GM18511 (cell line): ENCODE measurements at regions not wholly inside any gene's neighbourhood (a gene's known extent, or its start where the extent isn't known, plus 50 kb on each side); places are given as distances from the start of the nearest gene placed in this dataset.
"Not testable (repeated sequence)": the region's sequence is repeated elsewhere in the genome, so short reads cannot be mapped to it uniquely, and the experiment has no call there.

Source experiments
- ATAC-seq: cut with Tn5 transposase; IDR thresholded peaks from one replicate; pipeline ENCODE4 v1.9.1; 2021; ENCODE audit warnings: mild to moderate bottlenecking, moderate library complexity; ENCODE audit not compliant: unreplicated experiment

- no peak for ATAC-seq
Observed at GRCh38 chr20:57983082-57983481, 245.4 kb downstream of the ANKRD60 start.

GRCh38 chr20:57980506-57980905 lies 247.9 kb downstream of the ANKRD60 start:
- ATAC-seq: no peak

- ATAC-seq: no peak
Observed at GRCh38 chr20:57977569-57977968, 250.9 kb downstream of the ANKRD60 start.

GRCh38 chr20:57977141-57977540 lies 251.3 kb downstream of the ANKRD60 start:
- no peak for ATAC-seq

GRCh38 chr20:57974863-57975262 lies 253.6 kb downstream of the ANKRD60 start:
- no peak for ATAC-seq

- no peak for ATAC-seq
Observed at GRCh38 chr20:57973886-57974285, 254.6 kb downstream of the ANKRD60 start.

- not testable (repeated sequence) for ATAC-seq
Observed at GRCh38 chr20:57971583-57971982, 256.9 kb downstream of the ANKRD60 start.

- no peak for ATAC-seq
Observed at GRCh38 chr20:57970856-57971255, 257.6 kb downstream of the ANKRD60 start.

DNA sequence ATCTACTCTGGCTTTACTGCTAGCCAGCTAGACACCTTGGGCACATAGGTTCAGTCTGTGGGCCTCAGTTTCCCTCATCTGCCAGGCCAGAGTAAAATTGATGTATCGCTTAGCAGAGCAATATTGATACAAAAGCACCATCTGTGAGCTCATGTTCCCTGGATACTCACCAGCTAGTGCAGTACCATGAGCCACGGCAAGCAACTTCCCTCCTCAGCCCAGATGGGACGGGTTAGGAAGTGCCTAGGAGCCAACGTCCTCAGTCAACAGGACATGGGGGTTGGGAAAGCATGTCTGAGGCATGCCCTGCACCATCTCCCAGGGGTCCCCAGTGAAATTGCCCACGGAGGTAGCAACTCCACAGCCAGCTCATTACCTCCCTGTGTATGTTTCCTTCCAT lies 258.3 kb downstream of the ANKRD60 start:
- no peak for ATAC-seq

- no peak for ATAC-seq
Observed at GRCh38 chr20:57968120-57968519, 258.3 kb upstream of the PMEPA1 start.

DNA sequence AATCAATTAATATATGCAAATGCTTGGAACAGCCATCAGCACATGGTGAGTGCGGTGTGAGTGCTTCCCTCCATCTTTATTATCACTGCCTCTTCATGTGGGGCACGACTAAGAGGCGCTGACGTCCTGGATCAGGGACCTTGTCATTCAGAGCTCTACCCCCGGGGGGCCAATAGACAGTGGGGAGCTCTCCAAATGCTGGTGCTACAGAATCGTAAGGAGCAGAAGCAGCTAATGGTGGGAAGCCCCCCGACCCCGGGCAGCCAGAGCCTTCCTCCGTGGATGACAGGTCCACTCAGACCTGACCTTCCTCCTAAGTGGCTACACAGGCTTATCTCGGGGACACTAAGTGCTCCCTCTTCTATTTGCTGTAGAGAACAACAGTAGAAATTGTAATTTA lies 257.5 kb upstream of the PMEPA1 start:
- ATAC-seq: no peak

DNA sequence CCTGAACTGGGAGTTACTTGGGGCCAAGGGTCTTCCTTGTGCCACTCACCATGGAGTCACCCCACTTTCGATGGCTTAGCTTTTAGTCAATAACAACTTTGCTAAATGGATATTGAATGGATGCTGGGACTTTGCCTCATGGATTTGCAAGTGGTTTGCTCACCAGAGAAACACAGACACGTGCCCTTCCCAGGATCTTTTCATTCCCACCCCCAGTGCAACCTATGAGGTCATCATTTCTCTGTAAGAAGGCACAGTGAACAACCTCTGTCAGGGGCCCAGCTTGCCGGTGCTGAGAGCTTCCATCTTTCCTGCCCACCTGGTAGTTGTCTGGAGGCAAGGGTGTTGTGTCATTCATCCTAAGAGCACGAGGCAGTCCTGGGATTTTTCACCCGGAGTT lies 256.8 kb upstream of the PMEPA1 start:
- no peak for ATAC-seq

DNA sequence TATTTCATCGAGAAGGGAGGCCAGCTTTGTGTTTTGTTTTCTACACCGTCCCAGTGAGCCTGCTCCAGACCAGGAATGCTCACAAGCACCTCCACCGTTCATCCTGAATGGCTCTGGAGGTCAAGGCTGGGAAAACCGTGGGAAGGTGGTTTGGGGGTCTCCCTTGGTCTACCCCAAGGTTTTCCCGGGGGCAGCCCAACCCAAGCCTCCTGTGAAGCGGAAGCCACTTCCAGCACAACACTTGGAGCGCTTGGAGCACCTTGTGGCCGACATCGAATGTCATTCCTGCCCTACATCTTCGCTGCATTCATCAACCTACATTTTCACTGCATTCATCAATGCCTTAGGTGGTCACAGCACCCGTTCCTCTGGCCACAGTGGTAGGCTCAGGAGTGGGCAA lies 255.6 kb upstream of the PMEPA1 start:
- no peak for ATAC-seq

GRCh38 chr20:57964011-57964862 lies 254.4 kb upstream of the PMEPA1 start:
- ATAC-seq: no peak

GRCh38 chr20:57960803-57961575 lies 251.2 kb upstream of the PMEPA1 start:
- ATAC-seq: no peak

- ATAC-seq: no peak
Observed at GRCh38 chr20:57959589-57959988, 249.8 kb upstream of the PMEPA1 start.

GRCh38 chr20:57959018-57959417 lies 249.2 kb upstream of the PMEPA1 start:
- no peak for ATAC-seq

DNA sequence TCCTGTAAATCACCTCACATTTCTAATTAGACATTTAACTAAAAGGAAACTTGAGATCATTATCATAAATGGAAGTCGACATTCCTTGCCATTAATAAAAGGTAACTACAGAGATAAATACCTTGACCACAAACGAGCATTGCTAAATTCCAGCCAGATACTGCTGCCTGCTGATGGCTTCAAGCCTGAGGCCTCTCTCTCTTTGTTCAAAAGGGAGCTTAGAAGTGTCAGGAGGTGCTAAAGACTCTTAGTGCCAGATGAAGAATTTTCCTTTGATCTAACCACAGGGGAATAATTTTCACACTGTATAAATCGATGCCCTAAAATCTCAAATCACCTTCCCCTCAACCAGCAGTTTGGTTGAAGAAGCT lies 248.2 kb upstream of the PMEPA1 start:
- ATAC-seq: no peak

DNA sequence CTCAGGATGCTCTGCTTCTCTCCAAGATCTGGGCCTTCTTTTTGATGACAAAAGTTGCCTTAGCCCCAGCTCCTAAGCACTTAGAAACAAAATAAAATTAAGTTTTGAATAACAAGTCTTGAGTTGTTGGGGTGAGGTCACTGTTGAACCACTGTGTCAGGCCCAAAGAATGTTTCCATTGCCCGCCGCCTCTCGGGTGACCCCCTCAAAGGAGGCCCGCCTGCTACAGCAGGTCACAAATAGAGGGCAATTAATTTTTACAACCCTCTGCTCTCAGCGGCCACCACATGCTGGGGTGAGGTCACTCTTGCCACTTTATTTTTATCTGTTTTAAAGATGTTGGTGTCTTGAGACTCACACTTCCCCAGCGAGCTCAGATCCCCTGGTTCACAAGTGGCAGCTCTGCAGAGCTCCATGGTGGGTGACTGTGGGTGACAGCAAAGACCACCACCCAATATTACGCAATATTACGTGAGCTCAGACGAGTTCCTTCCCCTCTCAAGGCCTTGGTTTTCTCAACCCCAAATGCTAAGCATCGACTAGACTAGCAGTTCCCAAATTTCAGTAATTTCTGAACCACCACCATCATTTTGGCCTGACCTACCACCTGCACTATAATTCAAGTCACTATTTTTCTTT lies 247.7 kb upstream of the PMEPA1 start:
- ATAC-seq: no peak

GRCh38 chr20:57953638-57954037 lies 243.8 kb upstream of the PMEPA1 start:
- ATAC-seq: no peak

- ATAC-seq: no peak
Observed at GRCh38 chr20:57952136-57952535, 242.3 kb upstream of the PMEPA1 start.

- no peak for ATAC-seq
Observed at GRCh38 chr20:57951549-57951948, 241.7 kb upstream of the PMEPA1 start.
